ENCODE measurements at regions not wholly inside any gene's neighbourhood (a gene's known extent, or its start where the extent isn't known, plus 50 kb on each side); places are given as distances from the start of the nearest gene placed in this dataset.

GRCh38 chr20:6708010-6708409 is 59.5 kb upstream of the BMP2 start:
- Histone ChIP-seq H3K9me3 (no peaks in the 10 kb centered on the region), H3K4me1 (ENCODE audit: insufficient read depth) (no peaks in the 10 kb centered on the region), H3K27ac (no peak overlapping the region), H3K27me3 (no peaks in the 10 kb centered on the region), H3K36me3 (no peaks in the 10 kb centered on the region), H3K4me3 (no peak overlapping the region)
- intact Hi-C loops (cut with DNase I), result no loop called here
- WGBS, 3 donors, result 6 to 13% (median 9%) methylated on average over 1 of the region's 1 CpG
- TF ChIP-seq CTCF (IDR thresholded peaks at IDR 0.05), result no peak
- no peak for TF ChIP-seq EP300 (IDR thresholded peaks at IDR 0.05)
- TF ChIP-seq POLR2A (IDR thresholded peaks at IDR 0.05), result no peak
- DNase-seq, result peak in 3 of 5 donors; percentile 9 to 36 (median 23)

GRCh38 chr20:6707321-6707831 is 60.1 kb upstream of the BMP2 start:
- no peak for DNase-seq
- no peak overlapping the region for H3K4me3 ChIP-seq
- no peak overlapping the region for H3K27ac ChIP-seq
- H3K9me3 ChIP-seq, result no peaks in the 10 kb centered on the region
- no peaks in the 10 kb centered on the region for H3K36me3 ChIP-seq
- H3K4me1 ChIP-seq (ENCODE audit: insufficient read depth), result no peaks in the 10 kb centered on the region
- H3K27me3 ChIP-seq, result no peaks in the 10 kb centered on the region
- 77 to 82% (median 80%) methylated on average over 7 of the region's 7 CpGs for WGBS, 3 donors
- intact Hi-C loops (cut with DNase I), result no loop called here
- TF ChIP-seq EP300 (IDR thresholded peaks at IDR 0.05) (no peak), CTCF (IDR thresholded peaks at IDR 0.05) (no peak), POLR2A (IDR thresholded peaks at IDR 0.05) (no peak)

- DNase-seq, result no peak
- Histone ChIP-seq H3K4me1 (ENCODE audit: insufficient read depth) (no peaks in the 10 kb centered on the region), H3K9me3 (no peaks in the 10 kb centered on the region), H3K36me3 (no peaks in the 10 kb centered on the region), H3K27ac (no peak overlapping the region), H3K27me3 (no peaks in the 10 kb centered on the region), H3K4me3 (no peak overlapping the region)
- 93 to 96% (median 95%) methylated on average over 7 of the region's 7 CpGs for WGBS, 3 donors
- intact Hi-C loops (cut with DNase I), result no loop called here
- TF ChIP-seq POLR2A (IDR thresholded peaks at IDR 0.05) (no peak), CTCF (IDR thresholded peaks at IDR 0.05) (no peak), EP300 (IDR thresholded peaks at IDR 0.05) (no peak)
These were observed 61.4 kb upstream of the BMP2 start for GRCh38 chr20:6705926-6706548.

- intact Hi-C loops (cut with DNase I), result no loop called here
- H3K27ac ChIP-seq, result no peak overlapping the region
- H3K4me3 ChIP-seq, result no peak overlapping the region
- no peaks in the 10 kb centered on the region for H3K36me3 ChIP-seq
- WGBS, 3 donors, result 87 to 88% (median 88%) methylated on average over 6 of the region's 6 CpGs
- TF ChIP-seq EP300 (IDR thresholded peaks at IDR 0.05) (no peak), POLR2A (IDR thresholded peaks at IDR 0.05) (no peak), CTCF (IDR thresholded peaks at IDR 0.05) (no peak)
- no peak for DNase-seq
- no peaks in the 10 kb centered on the region for H3K27me3 ChIP-seq
- no peaks in the 10 kb centered on the region for H3K4me1 ChIP-seq (ENCODE audit: insufficient read depth)
- H3K9me3 ChIP-seq, result no peaks in the 10 kb centered on the region
These were observed 62.2 kb upstream of the BMP2 start for GRCh38 chr20:6705106-6705766.

Measured in ovary (tissue), 7 donors.